Stimulated activated CD4-positive, alpha-beta T cell treated with anti-CD3 and anti-CD28 coated beads, Interleukin-15, amount 100 ng/mL, for 48 hours (primary cell): ENCODE measurements at regions not wholly inside any gene's neighbourhood (a gene's known extent, or its start where the extent isn't known, plus 50 kb on each side); places are given as distances from the start of the nearest gene placed in this dataset.
"Not testable (repeated sequence)": the region's sequence is repeated elsewhere in the genome, so short reads cannot be mapped to it uniquely, and the experiment has no call there.

Experiments used
- DNase-seq, 2 donors: peaks; one replicate each; pipeline ENCODE4 v3.0.0-alpha.2; 2020; ENCODE audit warnings: low read depth in 2 of 2

DNA sequence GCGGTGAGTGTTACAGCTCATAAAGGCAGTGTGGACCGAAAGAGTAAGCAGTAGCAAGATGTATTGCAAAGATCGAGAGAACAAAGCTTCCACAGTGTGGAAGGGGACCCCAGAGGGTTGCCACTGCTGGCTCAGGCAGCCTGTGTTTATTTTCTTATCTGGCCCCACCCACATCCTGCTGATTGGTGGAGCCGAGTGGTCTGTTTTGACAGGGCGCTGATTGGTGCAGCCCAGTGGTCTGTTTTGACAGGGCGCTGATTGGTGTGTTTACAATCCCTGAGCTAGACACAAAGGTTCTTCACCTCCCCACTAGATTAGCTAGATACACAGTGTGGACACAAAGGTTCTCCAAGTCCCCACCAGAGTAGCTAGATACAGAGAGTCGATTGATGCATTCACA lies 747.8 kb upstream of the NRXN1 start:
- DNase-seq: not testable (repeated sequence)

DNA sequence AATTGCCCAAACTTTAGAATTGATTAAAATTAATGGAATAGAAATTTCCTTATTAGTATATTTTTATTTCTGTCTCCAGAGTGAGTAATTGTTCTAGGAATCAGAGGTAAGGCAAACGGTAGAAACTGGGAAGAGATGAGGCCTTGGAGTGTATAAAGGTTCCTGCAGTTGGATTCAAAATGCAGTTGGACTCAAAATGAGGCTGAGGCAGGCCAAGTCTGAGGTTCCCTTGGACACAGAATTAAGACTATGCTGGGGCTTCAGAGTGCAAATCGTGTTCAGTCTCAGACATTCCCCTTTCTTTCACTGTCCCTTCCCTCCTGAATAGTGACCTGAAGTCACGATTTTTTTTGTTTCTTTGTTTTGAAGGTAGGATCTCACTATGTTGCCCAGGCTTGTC lies 746.9 kb upstream of the NRXN1 start:
- no peak for DNase-seq

- DNase-seq: not testable (repeated sequence)
Measured at GRCh38 chr2:51774606-51775005, 742.7 kb upstream of the NRXN1 start.

- DNase-seq: no peak
Measured at GRCh38 chr2:51760441-51760840, 728.5 kb upstream of the NRXN1 start.

GRCh38 chr2:51758081-51758480 lies 726.1 kb upstream of the NRXN1 start:
- no peak for DNase-seq

DNA sequence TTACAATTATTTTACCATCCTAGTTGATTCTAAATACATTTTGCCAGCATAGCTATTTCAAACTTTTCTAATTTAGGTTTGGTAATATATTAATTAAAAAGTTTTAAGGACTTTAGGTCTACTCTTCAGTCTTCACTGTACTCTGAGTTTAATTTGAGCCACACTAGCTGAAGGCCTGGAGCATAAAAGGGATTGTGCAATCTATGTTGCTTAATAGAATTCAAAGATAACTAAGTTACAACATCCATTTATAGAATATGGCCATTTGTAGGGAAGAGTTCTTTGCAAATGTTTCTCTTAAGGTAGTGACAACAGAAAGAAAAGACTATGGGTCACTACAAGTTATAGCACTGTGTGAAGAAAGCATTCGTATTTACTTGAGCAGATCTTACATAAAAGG lies 702.2 kb upstream of the NRXN1 start:
- DNase-seq: no peak

GRCh38 chr2:51723691-51724090 lies 691.8 kb upstream of the NRXN1 start:
- DNase-seq: no peak

DNA sequence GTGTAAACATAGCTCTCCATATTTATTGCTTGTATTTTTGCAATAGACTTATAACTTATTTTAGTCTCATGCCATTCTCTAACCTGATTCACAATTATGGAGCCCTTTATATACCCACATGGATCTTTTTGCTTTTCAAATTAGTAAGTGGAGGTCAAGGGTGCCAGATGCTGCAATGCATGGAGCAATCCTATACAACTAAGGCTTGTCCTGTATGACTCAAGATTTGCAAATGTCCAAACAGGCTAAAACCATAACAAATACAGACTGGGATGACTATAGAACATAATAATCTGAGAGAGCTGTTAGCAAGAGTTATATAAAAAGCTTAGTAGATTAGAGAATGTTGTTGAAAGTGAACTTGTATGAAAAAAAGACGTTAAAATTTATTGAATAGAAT lies 690.4 kb upstream of the NRXN1 start:
- DNase-seq: no peak

- DNase-seq: no peak
Measured at GRCh38 chr2:51720826-51721225, 688.9 kb upstream of the NRXN1 start.

GRCh38 chr2:51718881-51719280 lies 686.9 kb upstream of the NRXN1 start:
- no peak for DNase-seq

- DNase-seq: no peak
Measured at GRCh38 chr2:51717312-51717711, 685.4 kb upstream of the NRXN1 start.

- no peak for DNase-seq
Measured at GRCh38 chr2:51711766-51712165, 679.8 kb upstream of the NRXN1 start.

GRCh38 chr2:51710222-51710621 lies 678.3 kb upstream of the NRXN1 start:
- no peak for DNase-seq

DNA sequence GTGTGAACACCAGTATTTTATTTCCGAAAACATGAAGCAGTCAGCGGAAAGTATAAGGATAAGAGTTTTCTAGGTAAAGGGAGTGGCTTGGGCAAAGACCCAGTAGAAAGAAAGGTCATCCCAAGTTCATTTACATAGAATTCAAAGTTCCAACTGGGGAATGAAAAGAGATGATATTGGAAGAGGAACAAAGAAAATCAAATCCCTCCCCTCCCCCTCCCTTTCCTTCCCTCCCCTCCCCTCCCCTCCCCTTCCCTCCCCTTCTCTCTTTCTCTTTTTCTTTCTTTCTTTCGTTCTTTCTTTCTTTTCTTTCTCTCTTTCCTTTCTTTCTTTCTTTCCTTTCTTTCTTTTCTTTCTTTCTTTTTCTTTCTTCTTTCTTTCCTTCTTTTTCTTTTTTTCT lies 675.7 kb upstream of the NRXN1 start:
- no peak for DNase-seq

GRCh38 chr2:51706220-51706619 lies 674.3 kb upstream of the NRXN1 start:
- no peak for DNase-seq

DNA sequence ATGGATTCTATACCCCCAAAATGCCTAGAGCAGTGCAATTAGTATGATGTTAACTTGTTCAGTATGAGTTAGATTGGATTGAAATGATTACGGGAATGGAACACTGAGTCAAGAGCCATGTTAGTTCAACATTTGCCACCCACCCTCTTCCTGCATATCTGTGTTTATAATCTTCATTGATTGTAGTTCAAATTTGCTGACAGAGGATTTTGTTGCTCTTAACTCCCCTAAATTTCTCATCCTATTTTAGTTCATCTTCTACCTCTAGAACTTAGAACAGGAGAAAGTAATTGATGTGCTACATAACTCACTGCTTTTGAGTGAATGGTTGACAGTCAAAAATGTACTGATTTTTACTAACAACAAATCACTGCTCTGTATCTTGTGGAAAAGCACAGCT lies 673.5 kb upstream of the NRXN1 start:
- no peak for DNase-seq

GRCh38 chr2:51698021-51698420 lies 666.1 kb upstream of the NRXN1 start:
- DNase-seq: no peak

DNA sequence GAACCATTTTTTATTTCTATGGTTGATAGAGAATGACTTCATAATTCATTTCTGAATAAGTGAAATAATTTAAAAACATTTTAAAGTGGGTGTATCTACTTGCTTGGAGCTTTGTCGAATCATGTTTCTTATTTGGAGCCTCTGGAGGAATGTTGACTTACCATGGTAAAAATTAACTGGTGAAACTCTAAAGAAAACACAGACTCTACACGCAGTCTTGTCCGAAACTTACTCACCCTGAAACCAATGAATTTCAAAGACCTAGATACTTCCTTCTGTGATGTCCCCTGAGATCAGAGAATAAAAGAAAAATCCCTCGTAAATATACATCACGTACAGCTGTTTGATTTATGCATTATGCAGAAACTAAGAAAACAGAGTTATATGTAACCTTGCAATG lies 665.2 kb upstream of the NRXN1 start:
- no peak for DNase-seq

- DNase-seq: no peak
Measured at GRCh38 chr2:51695531-51695930, 663.6 kb upstream of the NRXN1 start.

GRCh38 chr2:51693640-51694039 lies 661.7 kb upstream of the NRXN1 start:
- DNase-seq: no peak

- DNase-seq: no peak
Measured at GRCh38 chr2:51681854-51682253, 649.9 kb upstream of the NRXN1 start.

DNA sequence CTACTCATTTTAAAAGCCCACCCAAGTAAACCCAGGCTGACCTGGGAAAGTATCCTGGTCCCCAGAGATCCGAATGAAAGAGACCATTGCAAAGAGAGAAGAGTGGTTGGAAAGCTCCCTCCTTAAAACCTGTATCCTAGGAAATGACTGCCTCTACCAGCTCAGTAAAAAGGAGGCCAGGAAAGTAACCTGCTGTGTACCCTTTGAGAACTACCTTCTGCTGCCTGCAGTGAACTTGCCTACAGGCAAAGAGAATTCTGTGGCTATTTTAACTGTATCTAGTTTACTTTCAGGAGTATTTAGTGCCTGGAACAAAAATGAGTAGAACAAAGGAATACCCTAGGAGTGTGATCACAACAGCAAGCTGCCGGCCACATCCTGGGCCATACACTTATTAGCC lies 641.7 kb upstream of the NRXN1 start:
- no peak for DNase-seq

GRCh38 chr2:51667679-51668078 lies 635.7 kb upstream of the NRXN1 start:
- DNase-seq: no peak

GRCh38 chr2:51662187-51662586 lies 630.3 kb upstream of the NRXN1 start:
- no peak for DNase-seq

- DNase-seq: no peak
Measured at GRCh38 chr2:51657849-51658248, 625.9 kb upstream of the NRXN1 start.
